ENCODE measurements at regions not wholly inside any gene's neighbourhood (a gene's known extent, or its start where the extent isn't known, plus 50 kb on each side); places are given as distances from the start of the nearest gene placed in this dataset.
"Not testable (repeated sequence)": the region's sequence is repeated elsewhere in the genome, so short reads cannot be mapped to it uniquely, and the experiment has no call there.

GRCh38 chrX:139388254-139388653 is 142.3 kb upstream of the F9 start:
- no peak overlapping the region for H3K4me3 ChIP-seq (ENCODE audit: low read depth, low read length)
- no peak for DNase-seq (ENCODE audit: low read depth)
- no peak for TF ChIP-seq CTCF (IDR thresholded peaks at IDR 0.05; ENCODE audit: insufficient read depth, low read length)

GRCh38 chrX:139382529-139382928 is 148.0 kb upstream of the F9 start:
- TF ChIP-seq CTCF (IDR thresholded peaks at IDR 0.05; ENCODE audit: insufficient read depth, low read length) = no peak
- no peak for DNase-seq (ENCODE audit: low read depth)
- H3K4me3 ChIP-seq (ENCODE audit: low read depth, low read length) = no peak overlapping the region

GRCh38 chrX:139376547-139376946 is 154.0 kb upstream of the F9 start:
- H3K4me3 ChIP-seq (ENCODE audit: low read depth, low read length); DNase-seq (ENCODE audit: low read depth): not testable (repeated sequence)

- DNase-seq (ENCODE audit: low read depth) = no peak
- no peak for TF ChIP-seq CTCF (IDR thresholded peaks at IDR 0.05; ENCODE audit: insufficient read depth, low read length)
- no peak overlapping the region for H3K4me3 ChIP-seq (ENCODE audit: low read depth, low read length)
Measured at GRCh38 chrX:139360356-139360755, 170.2 kb upstream of the F9 start.

GRCh38 chrX:139342594-139342991 is 187.9 kb upstream of the F9 start:
- not testable (repeated sequence) for DNase-seq (ENCODE audit: low read depth); H3K4me3 ChIP-seq (ENCODE audit: low read depth, low read length)

- not testable (repeated sequence) for DNase-seq (ENCODE audit: low read depth); H3K4me3 ChIP-seq (ENCODE audit: low read depth, low read length)
Measured at GRCh38 chrX:139341855-139342593, 188.5 kb upstream of the F9 start.

- H3K4me3 ChIP-seq (ENCODE audit: low read depth, low read length) = no peak overlapping the region
- no peak for TF ChIP-seq CTCF (IDR thresholded peaks at IDR 0.05; ENCODE audit: insufficient read depth, low read length)
- DNase-seq (ENCODE audit: low read depth) = no peak
Measured at GRCh38 chrX:139332441-139332840, 198.1 kb upstream of the F9 start.

- H3K4me3 ChIP-seq (ENCODE audit: low read depth, low read length) = no peak overlapping the region
- DNase-seq (ENCODE audit: low read depth) = no peak
- TF ChIP-seq CTCF (IDR thresholded peaks at IDR 0.05; ENCODE audit: insufficient read depth, low read length) = no peak
Measured at GRCh38 chrX:139327355-139327754, 203.2 kb upstream of the F9 start.

Data from fibroblast of the aortic adventitia (primary cell).